ENCODE measurements at regions not wholly inside any gene's neighbourhood (a gene's known extent, or its start where the extent isn't known, plus 50 kb on each side); places are given as distances from the start of the nearest gene placed in this dataset.

DNA sequence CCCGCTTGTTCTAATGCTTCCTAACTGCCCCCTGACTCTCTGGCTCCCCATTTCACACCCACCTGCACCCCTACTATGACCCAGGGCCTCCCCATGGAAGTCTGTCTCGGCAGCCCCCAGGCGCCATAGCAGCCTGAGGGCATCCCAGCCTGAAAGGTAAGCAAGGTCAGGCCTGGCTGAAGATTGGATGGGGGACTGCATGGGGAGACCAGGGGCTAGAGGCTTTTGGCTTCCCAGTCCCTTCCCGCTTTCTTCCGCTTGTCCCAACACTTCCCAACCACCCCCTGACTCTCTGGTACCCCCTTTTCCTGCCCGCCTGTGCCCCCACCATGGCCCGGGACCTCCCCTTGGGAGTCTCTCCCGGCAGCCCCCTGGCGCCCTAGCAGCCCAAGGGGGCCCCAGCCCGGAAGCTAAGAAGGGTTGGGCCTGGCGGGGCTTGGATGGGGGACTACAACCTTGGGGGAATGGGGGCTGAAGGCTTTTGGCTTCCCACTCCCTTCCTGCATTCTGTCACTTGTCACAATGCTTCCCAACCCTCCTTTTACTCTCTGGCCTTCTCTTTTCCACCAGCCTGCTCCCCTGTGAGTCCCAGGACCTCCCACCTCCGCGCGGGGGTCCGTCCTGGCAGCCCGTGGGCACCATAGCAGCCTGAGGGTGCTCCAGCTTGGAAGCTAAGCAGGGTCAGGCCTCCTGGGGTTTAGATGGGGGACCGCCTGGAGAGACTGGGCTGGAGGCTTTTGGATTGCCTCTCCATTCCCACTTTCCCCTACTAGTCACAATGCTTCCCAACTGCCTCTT, 2288.4 kb downstream of the TP53TG3F start:
- no peak for DNase-seq (ENCODE audit: low read depth in 2 of 3, low spot score in 1 of 3)

DNA sequence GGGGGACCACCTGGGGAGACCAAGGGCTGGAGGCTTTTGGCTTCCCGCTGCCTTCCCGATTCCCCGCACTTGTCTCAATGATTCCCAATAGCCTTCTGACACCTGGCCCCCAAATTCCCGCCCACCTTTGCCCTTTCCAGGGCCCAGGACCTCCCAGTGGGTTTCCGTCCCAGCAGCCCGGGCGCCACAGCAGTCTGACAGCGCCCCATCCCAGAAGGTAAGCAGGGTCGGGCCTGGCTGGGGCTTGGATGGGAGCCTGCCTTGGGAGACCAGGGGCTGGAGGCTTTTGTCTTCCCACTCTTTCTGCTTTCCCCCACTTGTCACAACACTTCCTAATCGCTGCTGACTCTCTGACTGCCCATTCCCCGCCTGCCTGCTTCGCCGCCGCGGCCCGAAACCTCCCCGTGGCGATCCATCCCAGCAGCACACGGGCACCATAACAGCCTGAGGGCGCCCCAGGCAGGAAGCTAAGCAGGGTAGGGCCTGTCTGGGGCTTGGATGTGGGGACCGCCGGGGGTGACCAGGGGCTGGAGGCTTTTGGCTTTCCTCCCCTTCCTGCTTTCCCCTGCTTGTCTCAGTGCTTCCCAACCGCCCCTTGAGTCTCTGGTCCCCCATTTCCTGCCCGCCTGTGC, 2289.3 kb downstream of the TP53TG3F start:
- no peak for DNase-seq (ENCODE audit: low read depth in 2 of 3, low spot score in 1 of 3)

DNA sequence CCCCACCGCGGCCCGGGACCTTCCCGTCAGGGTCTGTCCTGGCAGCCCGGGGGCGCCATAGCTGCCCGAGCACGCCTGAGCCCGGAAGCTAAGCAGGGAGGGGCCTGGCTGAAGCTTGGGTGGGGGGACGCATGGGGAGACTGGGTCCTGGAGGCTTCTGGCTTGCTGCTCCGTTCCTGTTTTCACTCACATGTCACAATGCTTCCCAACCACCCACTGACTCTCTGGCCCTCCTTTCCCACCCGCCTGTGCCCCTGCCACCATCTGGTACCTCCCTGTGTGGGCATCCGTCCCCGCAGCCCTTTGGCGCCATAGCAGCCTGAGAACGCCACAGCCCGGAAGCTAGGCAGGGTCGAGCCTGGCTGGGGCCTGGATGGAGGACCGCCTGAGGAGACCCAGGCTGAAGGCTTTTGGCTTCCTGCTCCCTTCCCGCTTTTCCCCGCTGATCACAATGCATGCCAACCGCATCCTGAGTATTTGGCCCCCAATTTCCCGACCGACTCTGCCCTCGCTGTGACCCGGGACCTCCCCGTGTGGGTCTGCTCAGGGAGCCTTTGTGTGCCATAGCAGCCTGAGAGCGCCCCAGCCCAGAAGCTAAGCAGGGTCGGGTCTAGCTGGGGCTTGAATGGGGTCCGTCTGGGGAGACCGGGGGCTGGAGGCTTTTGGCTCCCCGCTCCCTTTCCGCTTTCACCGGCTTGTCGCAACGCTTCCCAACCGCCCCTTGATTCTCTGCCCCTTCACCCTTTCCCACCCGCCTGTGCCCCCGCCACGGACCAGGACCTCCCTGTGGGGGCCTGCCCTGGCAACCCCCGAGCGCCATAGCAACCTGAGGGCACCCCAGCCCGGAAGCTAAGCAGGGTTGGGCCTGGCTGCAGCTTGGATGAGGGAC, 2290.1 kb downstream of the TP53TG3F start:
- no peak for DNase-seq (ENCODE audit: low read depth in 2 of 3, low spot score in 1 of 3)

DNA sequence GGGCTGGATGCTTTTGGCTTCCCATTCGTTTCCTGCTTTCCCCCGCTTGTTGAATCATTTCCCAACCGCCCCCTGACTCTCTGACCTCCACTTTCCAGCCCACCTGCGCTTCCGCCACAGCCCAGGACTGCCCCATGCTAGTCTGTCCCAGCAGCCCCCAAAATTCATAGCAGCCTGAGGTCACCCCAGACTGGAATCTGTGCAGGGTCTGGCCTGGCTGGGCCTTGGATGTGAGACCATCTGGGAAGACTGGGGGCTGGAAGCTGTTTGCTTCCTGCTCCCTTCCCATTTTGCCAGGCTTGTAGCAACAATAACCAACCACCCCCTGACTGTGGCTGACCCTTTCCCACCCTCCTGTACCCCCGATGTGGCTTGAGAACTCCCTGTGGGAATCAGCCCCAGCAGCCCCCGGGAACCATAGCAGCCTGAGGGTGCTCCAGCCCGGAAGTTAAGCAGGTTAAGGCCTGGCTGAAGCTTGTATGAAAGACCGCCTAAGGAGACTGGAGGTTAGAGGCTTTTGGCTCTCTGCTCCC, 2290.8 kb downstream of the TP53TG3F start:
- no peak for DNase-seq (ENCODE audit: low read depth in 2 of 3, low spot score in 1 of 3)

DNA sequence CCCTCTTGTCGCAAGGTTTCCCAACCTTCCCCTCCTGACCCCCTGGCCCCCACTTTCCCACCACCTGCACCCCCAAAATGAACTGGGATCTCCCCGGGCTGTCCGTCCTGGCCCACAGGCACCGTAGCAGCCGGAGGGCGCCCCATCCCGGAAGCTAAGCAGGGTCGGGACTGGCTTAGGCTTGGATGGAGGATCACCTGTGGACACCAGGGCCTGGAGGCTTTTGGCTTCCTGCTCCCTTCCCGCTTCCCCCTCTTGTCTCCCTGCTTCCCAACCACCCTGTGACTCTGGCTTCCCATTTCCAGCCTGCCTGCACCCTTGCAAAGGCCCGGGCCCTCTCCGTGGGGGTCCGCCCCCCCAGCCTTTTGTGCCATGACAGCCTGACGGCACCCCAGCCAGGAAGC, 2291.3 kb downstream of the TP53TG3F start:
- no peak for DNase-seq (ENCODE audit: low read depth in 2 of 3, low spot score in 1 of 3)

DNA sequence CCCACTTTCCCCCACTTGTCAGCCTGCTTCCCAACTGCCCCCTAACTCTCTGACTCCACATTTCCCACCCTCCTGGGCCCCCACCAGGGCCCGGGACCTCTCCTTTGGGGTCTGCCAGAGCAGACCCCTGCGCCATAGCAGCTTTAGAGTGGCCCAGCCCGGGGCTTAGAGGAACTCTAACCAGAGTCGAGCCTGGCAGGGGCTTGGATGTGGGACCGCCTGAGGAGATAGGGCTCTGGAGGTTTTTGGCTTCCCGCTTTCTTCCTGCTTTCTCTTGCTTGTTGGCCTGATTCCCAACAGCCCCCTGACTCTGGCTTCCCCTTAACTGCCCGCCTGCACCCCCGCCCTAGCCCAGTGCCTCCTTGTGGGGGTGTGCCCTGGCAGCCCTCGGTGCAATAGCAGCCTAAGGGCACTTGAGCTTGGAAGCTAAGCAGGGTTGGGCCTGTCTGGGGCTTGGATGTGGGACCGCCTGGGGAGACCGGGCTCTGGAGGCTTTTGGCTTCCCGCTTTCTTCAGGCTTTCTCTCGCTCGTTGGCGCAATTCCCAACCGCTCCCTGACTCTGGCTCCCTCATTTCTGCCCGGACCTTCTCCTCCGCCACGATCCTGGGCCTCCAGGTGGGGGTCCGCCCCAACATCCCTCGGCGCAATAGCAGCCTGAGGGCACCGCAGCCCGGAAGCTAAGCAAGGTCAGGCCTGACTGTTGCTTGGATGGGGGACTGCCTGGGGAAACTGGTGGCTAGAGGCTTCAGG, 2292.0 kb downstream of the TP53TG3F start:
- DNase-seq (ENCODE audit: low read depth in 2 of 3, low spot score in 1 of 3), result no peak

DNA sequence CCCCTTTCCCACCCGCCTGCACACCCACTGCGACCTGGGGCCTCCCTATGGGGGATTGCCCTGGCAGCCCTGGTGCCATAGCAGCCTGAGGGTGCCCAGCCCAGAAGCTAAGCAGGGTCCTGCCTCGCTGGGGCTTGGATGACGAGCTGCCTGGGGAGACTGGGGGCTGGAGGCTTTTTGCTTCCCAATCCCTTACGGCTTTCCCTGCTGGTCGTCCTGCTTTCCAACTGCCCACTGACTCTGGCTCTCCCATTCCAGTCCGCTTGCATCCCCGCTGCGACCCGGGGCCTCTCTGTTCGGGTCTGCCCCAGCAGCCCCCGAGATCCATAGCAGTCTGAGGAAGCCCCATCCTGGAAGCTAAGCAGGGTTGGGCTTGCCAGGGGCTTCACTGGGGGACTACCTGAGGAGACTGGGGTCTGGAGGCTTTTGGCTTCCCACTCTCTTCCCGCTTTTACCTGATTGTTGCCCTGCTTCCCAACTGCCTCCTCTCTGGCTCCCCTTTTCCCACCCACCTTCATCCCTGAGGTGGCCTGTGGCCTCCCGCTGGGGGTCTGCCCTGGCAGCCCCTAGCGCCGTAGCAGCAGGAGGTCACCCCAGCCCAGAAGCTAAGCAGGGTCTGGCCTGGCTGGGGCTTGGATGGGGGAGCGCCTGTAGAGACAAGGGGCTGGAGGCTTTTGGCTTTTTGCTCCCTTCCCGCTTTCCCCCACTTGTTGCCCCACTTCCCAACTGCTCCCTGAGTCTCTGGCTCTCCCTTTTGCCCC, 2292.8 kb downstream of the TP53TG3F start:
- no peak for DNase-seq (ENCODE audit: low read depth in 2 of 3, low spot score in 1 of 3)

DNA sequence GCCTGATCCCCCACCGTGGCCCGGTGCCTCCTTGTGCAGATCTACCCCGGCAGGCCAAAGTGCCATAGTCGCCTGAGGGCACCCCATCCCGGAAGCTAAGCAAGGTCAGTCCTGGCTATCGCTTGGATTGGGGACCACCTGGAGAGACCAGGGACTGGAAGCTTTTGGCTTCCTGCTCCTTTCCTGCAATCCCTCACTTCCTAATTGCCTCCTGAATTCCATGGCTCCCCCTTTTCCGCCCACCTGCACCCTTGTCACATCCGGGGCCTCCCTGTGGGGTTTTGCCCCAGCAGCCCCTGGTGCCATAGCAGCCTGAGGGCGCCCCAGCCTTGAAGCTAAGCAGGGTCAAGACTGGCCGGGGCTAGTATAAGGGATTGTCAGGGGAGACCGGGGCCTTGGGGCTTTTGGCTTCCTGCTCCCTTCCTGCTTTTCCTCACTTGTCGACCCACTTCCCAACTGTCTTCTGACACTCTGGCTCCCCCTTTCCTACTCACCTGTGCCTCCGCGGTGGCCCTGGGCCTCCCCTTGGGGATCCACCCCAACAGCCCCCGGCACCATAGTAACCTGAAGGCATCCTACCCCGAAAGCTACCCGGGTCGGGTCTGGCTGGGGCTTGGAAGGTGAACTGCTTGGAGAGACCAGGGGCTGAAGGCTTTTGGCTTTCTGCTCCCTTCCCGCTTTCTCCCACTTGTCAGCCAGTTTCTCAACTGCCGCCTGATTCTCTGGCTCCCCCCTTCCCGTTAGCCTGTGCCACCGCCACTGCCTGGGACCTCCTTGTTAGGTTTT, 2293.6 kb downstream of the TP53TG3F start:
- DNase-seq (ENCODE audit: low read depth in 2 of 3, low spot score in 1 of 3), result no peak

DNA sequence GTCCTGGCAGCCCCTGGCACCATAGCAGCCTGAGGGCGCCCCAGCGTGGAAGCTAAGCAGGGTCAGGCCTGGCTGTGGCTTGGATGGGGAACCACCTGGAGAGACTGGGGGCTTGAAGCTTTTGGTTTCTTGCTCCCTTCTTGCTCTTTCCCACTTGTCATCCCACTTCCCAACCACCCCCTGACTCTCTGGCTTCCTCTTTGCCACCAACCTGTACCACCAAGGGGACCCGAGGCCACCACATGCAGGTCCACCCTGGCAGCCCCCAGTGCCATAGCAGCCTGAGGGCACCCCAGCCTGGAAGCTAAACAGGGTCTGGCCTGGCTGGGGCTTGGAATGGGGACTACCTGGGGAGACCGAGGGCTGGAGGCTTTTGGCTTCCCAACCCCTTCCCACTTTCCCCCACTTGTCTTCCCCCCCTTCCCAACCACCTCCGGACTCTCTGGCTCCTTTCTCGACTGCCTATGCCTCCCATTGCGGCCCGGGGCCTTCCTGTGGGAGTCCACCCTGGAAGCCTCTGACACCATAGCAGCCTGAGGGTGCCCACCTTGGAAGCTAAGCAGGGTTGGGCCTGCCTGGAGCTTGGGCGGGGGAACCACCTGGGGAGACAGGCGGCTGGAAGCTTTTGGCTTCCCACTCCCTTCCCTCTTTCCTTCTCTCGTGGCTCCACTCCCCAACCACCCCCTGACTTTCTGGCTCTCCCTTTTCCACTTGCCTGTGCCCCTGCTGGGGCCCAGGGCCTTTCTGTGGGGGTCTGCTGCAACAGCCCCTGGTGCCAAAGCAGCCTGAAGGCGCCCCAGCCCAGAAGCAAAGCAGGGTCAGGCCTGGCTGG, 2294.4 kb downstream of the TP53TG3F start:
- DNase-seq (ENCODE audit: low read depth in 2 of 3, low spot score in 1 of 3), result no peak

DNA sequence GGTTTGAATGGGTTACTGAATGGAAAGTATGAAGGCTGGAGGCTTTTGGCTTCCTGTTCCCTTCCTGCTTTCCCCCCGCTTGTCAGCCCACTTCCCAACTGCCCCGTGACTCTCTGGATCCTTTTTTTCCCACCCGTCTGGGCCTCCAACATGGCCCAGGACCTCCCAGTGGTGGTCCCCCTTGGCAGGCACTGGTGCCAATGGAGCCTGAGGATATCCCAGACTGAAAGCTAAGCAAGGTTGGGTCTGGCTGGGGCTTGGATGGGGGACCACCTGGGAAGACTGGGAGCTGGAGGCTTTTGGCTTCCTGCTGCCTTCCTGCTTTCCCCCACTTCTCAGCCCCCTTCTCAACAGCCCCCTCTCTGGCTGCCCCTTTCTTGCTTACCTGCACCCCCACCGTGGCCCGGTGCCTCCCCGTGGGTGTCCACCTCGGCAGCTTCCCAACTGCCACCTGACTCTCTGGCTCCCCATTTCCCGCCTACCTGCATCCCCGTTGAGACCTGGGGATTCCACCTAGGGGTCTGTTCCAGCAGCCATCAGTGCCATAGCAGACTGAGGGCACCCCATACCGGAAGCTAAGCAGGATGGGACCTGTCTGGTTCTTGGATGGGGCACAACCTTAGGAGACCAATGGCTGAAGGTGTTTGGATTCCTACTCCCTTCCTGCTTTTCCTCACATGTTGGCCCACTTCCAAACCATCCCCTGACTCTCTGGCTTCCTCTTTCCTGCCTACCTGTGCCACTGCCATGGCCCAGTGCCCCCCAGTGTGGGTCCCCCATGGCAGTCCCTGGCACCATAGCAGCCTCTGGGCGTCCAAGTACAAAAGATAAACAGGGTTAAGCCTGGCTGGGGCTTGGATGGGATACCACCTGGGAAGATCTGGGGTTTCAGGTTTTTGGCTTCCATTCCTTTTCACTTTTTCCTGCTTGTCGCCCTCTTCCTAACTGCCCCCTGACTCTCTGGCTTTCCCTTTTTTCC, 2295.3 kb downstream of the TP53TG3F start:
- no peak for DNase-seq (ENCODE audit: low read depth in 2 of 3, low spot score in 1 of 3)

DNA sequence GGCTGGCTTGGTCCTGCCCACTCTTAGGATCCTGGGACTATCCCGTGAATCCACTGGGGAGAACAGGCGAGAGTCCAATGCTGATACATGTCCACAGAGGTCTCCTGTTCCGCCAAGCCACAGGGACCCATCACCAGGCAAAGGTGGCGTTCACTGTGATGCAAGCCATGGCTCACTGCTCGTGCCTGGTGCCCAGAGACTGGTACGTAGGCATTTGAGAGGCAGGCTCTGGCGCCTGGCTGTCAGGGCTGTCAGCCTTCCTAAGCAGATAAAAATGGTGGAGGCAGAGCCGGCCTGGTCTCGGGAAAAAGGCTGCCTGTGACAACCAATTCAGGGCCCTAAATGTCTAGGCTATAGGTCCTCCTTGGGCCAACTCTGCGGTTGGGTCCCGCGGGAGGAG, 2329.0 kb downstream of the TP53TG3F start:
- DNase-seq (ENCODE audit: low read depth in 2 of 3, low spot score in 1 of 3), result no peak

DNA sequence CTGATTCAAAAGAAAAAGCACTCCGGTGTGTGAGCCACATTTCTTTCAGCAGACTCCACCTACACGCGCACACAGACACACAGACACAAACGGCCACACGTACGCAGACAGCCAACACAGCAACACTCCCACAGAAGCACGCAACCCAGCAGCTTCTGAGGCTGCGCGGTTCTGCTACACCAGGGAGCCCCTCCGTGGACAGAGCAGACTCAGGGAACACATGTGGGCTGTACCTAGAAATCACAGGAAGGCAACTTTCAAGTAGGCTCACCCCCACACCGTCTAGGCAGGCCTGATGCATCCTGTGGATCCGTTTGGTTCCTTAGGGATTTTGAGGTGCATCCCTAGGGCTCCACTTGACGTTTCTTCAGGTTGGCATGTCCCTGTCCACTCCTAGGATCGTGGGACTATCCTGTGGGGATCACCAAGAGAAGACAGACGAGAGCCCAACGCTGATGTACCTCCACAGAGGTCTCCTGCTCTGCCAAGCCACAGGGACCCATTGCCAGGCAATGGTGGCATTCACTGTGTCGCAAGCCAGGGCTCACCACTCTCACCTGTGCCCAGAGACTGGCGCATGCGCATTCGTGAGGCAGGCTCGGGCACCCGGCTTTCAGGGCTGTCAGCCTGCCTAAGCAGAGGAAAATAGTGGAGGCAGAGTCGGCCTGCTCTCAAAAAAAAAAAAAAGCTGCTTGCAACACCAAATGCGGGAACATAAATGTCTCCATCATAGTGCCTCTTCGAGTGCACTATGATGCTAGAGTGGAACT, 2333.3 kb downstream of the TP53TG3F start:
- no peak for DNase-seq (ENCODE audit: low read depth in 2 of 3, low spot score in 1 of 3)

DNA sequence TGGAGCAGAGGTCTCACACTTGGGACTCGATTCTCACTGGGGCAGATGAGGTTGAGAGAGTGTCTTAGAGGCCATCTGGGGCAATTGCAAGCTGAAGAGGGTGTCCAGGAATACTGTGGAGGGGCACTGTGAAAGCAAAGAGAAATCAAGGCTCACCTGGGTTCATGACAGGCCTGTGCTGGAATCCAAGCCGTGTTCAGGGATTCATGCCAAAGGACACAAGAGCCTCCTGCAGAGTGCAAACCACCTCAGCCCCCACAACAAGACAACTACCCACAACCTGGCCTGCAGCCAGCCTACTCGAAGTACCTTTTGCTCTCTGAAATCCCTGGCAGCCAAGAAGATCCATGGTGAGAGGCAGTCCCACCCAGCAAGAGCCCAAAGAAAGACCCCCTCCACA, 2334.2 kb downstream of the TP53TG3F start:
- DNase-seq (ENCODE audit: low read depth in 2 of 3, low spot score in 1 of 3), result no peak

DNA sequence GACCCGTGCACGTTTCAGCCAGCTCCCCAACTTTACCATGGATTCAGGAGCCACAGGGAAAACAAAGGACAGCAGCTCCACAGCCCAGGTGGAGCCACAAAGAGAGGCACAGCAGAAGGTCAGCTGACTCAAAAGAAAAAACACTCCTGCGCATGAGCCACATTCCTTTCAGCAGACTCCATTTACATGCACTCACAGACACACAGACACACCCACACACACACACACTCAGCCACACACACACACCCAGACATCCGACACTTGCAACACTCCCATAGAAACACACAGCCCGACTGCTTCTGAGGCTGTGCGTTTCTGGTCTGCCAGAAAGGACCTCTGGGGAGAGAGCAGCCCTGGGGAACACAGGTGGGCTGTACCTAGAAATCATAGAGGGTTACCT, 2335.5 kb downstream of the TP53TG3F start:
- DNase-seq (ENCODE audit: low read depth in 2 of 3, low spot score in 1 of 3), result no peak

DNA sequence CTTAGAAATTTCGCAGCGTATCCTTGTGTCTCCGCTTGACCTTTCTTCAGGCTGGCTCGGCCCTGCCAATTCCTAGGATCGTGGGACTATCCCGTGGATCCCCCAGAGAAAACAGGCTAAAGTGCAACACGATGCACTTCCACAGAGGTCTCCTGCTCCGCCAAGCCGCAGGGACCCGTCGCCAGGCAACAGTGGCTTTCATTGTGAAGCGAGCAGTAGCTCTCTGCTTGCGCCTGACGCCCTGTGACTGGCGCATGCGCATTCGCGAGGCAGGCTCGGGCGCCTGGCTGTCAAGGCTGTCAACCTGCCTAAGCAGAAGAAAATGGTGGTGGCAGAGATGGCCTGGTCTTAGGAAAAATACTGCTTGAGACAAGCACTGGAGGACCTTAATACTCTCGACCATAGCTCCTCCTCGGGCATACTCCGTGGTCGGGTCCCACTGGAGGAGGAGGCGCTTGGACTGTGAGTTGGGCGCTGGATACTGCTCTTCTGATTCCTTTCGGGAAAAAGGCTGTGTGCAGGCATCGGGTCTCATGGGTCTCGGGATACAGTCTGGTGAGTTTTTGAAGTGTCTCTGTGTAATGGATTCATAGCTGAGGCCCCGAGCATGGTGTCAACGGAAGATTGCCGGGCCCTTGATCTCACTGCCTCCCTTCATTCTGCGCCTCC, 2336.1 kb downstream of the TP53TG3F start:
- no peak for DNase-seq (ENCODE audit: low read depth in 2 of 3, low spot score in 1 of 3)

DNA sequence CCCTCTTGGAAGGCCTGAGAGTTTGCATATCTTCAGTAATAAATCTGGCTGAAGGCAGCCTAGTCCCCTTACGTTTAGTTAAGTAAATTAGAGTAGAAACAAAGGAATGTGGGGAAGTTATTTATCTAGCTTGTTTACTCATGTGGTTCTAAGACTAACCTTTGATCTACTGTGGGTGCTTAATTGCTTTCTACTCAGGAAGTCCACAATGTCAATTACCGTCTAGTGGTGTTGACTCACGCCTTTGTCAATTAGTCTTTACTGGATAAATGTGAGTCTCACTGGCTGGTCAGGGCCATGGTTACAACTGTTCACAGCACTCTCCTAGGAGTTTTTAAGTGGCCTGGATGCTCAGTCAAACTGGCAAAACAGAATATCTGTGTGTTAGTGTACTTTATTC, 2338.4 kb downstream of the TP53TG3F start:
- DNase-seq (ENCODE audit: low read depth in 2 of 3, low spot score in 1 of 3), result no peak

All from stimulated activated CD4-positive, alpha-beta T cell treated with anti-CD3 and anti-CD28 coated beads, Interleukin-12 subunit alpha, Interleukin-12 subunit beta, amount 100 ng/mL, for 48 hours (primary cell).